ENCODE measurements at regions not wholly inside any gene's neighbourhood (a gene's known extent, or its start where the extent isn't known, plus 50 kb on each side); places are given as distances from the start of the nearest gene placed in this dataset.

DNA sequence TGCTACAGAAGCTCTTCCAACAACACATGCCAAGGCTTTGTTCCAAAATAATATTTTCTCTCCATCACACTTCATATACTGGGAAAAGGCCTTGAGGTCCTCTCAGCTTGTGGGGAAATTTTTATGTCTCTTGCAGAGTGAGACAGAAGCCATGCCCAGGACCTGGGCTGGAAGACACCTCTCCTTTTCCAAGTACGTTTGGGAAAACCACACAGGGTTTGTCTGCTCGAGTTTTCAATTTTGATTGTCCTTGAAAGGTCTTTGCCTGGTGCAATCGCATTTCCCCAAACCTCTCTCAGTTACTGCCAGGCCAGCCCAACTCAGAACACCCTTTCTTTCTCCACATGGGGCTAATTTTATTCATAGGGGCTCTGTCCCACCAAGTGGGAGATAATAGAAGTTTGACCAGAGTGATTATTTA lies 272.2 kb downstream of the OSR1 start:
- no peaks in the 10 kb centered on the region for H4K20me1 ChIP-seq (ENCODE audit: insufficient read depth)
- TF ChIP-seq, protein P1, sequence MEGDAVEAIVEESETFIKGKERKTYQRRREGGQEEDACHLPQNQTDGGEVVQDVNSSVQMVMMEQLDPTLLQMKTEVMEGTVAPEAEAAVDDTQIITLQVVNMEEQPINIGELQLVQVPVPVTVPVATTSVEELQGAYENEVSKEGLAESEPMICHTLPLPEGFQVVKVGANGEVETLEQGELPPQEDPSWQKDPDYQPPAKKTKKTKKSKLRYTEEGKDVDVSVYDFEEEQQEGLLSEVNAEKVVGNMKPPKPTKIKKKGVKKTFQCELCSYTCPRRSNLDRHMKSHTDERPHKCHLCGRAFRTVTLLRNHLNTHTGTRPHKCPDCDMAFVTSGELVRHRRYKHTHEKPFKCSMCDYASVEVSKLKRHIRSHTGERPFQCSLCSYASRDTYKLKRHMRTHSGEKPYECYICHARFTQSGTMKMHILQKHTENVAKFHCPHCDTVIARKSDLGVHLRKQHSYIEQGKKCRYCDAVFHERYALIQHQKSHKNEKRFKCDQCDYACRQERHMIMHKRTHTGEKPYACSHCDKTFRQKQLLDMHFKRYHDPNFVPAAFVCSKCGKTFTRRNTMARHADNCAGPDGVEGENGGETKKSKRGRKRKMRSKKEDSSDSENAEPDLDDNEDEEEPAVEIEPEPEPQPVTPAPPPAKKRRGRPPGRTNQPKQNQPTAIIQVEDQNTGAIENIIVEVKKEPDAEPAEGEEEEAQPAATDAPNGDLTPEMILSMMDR (conservative IDR thresholded peaks at IDR 0.05; ENCODE audit: low read depth, low read length), result no peak
- no peaks in the 10 kb centered on the region for H3K27me3 ChIP-seq (ENCODE audit: insufficient read depth, low read depth)
- H3K9ac ChIP-seq, result no peak overlapping the region
- no peak overlapping the region for H3K4me2 ChIP-seq
- H2AFZ ChIP-seq (ENCODE audit: low read depth), result no peak overlapping the region
- H3K79me2 ChIP-seq (ENCODE audit: insufficient read depth, low read depth), result no peaks in the 10 kb centered on the region
- H3K4me3 ChIP-seq (IDR thresholded peaks at IDR 0.05; ENCODE audit: insufficient read depth, low read depth, low read length), result no peak overlapping the region
- H3K36me3 ChIP-seq (ENCODE audit: insufficient read depth), result no peaks in the 10 kb centered on the region
- H3K27ac ChIP-seq, result no peak overlapping the region
- H3K4me1 ChIP-seq (ENCODE audit: low read depth, poor library complexity, severe bottlenecking), result no peaks in the 10 kb centered on the region

DNA sequence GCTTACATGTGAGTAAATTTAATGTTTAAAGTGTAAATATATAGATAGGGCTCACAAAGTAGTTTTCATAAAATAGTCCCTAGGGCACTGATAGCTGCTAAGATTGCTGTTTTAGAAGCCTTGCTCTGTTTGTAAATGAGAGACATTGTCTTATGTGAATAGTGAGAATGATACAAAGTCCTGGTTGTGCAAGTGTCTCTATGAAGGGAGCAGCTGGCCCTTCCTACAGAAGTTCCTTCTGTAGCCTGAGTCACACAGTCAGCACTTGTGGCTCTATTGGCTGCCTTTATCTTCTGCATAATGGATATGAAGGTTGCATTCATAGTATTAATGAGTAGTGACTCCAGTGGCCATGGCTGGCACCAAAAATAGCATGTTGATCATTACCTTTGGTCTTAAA lies 279.7 kb downstream of the OSR1 start:
- no peak overlapping the region for H3K9ac ChIP-seq
- no peak overlapping the region for H2AFZ ChIP-seq (ENCODE audit: low read depth)
- no peak overlapping the region for H3K4me2 ChIP-seq
- no peak overlapping the region for H3K4me3 ChIP-seq (IDR thresholded peaks at IDR 0.05; ENCODE audit: insufficient read depth, low read depth, low read length)
- no peaks in the 10 kb centered on the region for H3K36me3 ChIP-seq (ENCODE audit: insufficient read depth)
- TF ChIP-seq, protein P1 (conservative IDR thresholded peaks at IDR 0.05; ENCODE audit: low read depth, low read length), result no peak
- no peaks in the 10 kb centered on the region for H4K20me1 ChIP-seq (ENCODE audit: insufficient read depth)
- no peaks in the 10 kb centered on the region for H3K79me2 ChIP-seq (ENCODE audit: insufficient read depth, low read depth)
- H3K4me1 ChIP-seq (ENCODE audit: low read depth, poor library complexity, severe bottlenecking), result no peaks in the 10 kb centered on the region
- no peaks in the 10 kb centered on the region for H3K27me3 ChIP-seq (ENCODE audit: insufficient read depth, low read depth)
- H3K27ac ChIP-seq, result no peak overlapping the region

DNA sequence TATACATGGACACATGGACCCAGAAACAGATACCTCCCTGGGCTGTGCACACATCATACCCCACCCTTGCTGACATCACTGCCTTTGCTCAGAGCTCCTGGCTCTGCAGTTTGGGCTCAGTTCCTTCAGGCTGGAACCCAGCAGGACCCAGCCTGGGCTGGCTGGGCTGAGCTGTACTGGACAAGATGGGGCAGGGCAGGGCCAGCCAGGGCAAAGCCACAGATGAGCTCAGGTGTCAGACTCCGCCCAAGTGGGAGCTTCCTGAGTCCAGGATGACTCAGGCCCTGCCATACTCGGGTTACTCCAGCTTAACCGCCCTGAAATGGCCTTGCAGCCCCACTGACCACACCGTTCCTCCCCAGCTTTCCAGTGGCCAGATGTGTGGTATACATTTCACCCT lies 284.9 kb downstream of the OSR1 start:
- no peaks in the 10 kb centered on the region for H3K27me3 ChIP-seq (ENCODE audit: insufficient read depth, low read depth)
- H4K20me1 ChIP-seq (ENCODE audit: insufficient read depth), result no peaks in the 10 kb centered on the region
- no peak overlapping the region for H3K9ac ChIP-seq
- no peak overlapping the region for H3K4me2 ChIP-seq
- no peaks in the 10 kb centered on the region for H3K4me1 ChIP-seq (ENCODE audit: low read depth, poor library complexity, severe bottlenecking)
- no peaks in the 10 kb centered on the region for H3K36me3 ChIP-seq (ENCODE audit: insufficient read depth)
- H3K27ac ChIP-seq, result no peak overlapping the region
- no peak overlapping the region for H3K4me3 ChIP-seq (IDR thresholded peaks at IDR 0.05; ENCODE audit: insufficient read depth, low read depth, low read length)
- H3K79me2 ChIP-seq (ENCODE audit: insufficient read depth, low read depth), result no peaks in the 10 kb centered on the region
- H2AFZ ChIP-seq (ENCODE audit: low read depth), result no peak overlapping the region
- TF ChIP-seq, protein P1 (conservative IDR thresholded peaks at IDR 0.05; ENCODE audit: low read depth, low read length), result no peak

DNA sequence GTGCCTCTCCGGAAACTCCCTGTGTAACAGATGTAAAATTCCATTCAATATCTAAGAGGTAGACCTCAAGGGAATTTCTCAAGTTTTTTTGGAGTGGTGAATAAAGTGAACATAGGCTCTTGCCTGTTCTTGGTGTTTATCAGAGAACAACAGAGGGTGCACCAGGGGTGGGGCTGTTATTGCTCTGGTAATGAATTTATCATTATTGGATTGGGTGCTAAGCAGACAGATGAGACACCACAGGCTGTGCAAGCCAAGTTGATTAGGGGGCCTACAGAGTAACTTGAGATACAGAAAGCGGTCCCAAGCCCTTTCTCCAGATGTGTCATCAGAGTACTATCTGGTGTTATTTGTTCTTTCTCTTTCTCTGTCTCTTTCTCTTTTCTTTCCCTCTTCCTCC lies 286.3 kb downstream of the OSR1 start:
- Histone ChIP-seq H3K4me3 (IDR thresholded peaks at IDR 0.05; ENCODE audit: insufficient read depth, low read depth, low read length) (no peak overlapping the region), H3K27me3 (ENCODE audit: insufficient read depth, low read depth) (no peaks in the 10 kb centered on the region)

More for the DNA sequence above, 286.3 kb downstream of the OSR1 start:
- H4K20me1 ChIP-seq (ENCODE audit: insufficient read depth), result no peaks in the 10 kb centered on the region
- H3K36me3 ChIP-seq (ENCODE audit: insufficient read depth), result no peaks in the 10 kb centered on the region
- H3K79me2 ChIP-seq (ENCODE audit: insufficient read depth, low read depth), result no peaks in the 10 kb centered on the region
- TF ChIP-seq, protein P1 (conservative IDR thresholded peaks at IDR 0.05; ENCODE audit: low read depth, low read length), result no peak
- no peak overlapping the region for H3K9ac ChIP-seq
- H3K27ac ChIP-seq, result no peak overlapping the region
- no peaks in the 10 kb centered on the region for H3K4me1 ChIP-seq (ENCODE audit: low read depth, poor library complexity, severe bottlenecking)
- no peak overlapping the region for H2AFZ ChIP-seq (ENCODE audit: low read depth)
- H3K4me2 ChIP-seq, result no peak overlapping the region
